Mammary epithelial cell (primary cell): ENCODE measurements at regions not wholly inside any gene's neighbourhood (a gene's known extent, or its start where the extent isn't known, plus 50 kb on each side); places are given as distances from the start of the nearest gene placed in this dataset.

Source experiments
- CTCF ChIP-seq, 2 donors: IDR thresholded peaks in 1 of 2; conservative IDR thresholded peaks in 1 of 2; 2 replicates each; pipeline ENCODE4 v1.5.1; 2011 to 2012; ENCODE audit warnings: inconsistent platforms in 2 of 2, low read length in 2 of 2, mild to moderate bottlenecking in 2 of 2, control low read depth in 1 of 2, low read depth in 1 of 2; ENCODE audit not compliant: insufficient read depth in 1 of 2; ENCODE audit errors: extremely low read depth in 1 of 2
- EZH2 ChIP-seq: IDR thresholded peaks from 2 replicates; pipeline ENCODE4 v1.6.1; 2012; ENCODE audit warnings: low read length, inconsistent platforms, borderline replicate concordance

- TF ChIP-seq CTCF (conservative IDR thresholded peaks at IDR 0.05 in 1 of 2, IDR thresholded peaks at IDR 0.05 in 1 of 2; ENCODE audit: extremely low read depth in 1 of 2, insufficient read depth in 1 of 2, low read depth in 1 of 2, low read length in 2 of 2) (no peak), EZH2 (no peak)
Measured at GRCh38 chr2:10501980-10502802, 54.1 kb upstream of the ODC1 start.
